DND-41 (cell line): ENCODE measurements at regions not wholly inside any gene's neighbourhood (a gene's known extent, or its start where the extent isn't known, plus 50 kb on each side); places are given as distances from the start of the nearest gene placed in this dataset.

ENCODE experiments used
- EZH2 ChIP-seq: IDR thresholded peaks from 3 replicates; pipeline ENCODE4 v1.6.1; 2012; ENCODE audit warnings: borderline replicate concordance, low read depth, mild to moderate bottlenecking, moderate library complexity, low read length, inconsistent platforms; ENCODE audit not compliant: severe bottlenecking
- TF ChIP-seq, protein P1 (sequence below): IDR thresholded peaks from 2 replicates; pipeline ENCODE4 v1.5.1; 2012; ENCODE audit warnings: borderline replicate concordance, low read length, moderate library complexity, mild to moderate bottlenecking; ENCODE audit not compliant: poor library complexity, severe bottlenecking; ENCODE audit errors: extremely low read depth

DNA sequence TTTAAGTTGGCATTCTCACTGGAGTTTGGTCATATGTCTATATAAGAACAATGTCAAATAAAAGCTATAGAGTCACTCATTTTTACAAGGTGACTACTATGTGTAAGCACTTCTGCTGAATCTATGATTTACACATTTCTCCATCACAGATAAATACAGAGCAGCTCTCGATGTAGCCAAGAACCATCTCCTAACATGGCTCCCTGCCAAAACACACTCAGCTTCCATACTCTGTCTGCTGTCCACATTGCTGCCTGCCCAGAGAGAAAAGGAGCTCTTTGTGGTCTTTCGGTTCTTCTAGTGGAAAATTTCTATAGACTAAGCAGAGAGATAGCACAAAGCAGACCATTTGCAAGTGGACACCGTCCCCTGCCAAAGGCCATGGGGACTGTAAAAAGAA lies 190.9 kb upstream of the KLF12 start:
- TF ChIP-seq, protein P1, sequence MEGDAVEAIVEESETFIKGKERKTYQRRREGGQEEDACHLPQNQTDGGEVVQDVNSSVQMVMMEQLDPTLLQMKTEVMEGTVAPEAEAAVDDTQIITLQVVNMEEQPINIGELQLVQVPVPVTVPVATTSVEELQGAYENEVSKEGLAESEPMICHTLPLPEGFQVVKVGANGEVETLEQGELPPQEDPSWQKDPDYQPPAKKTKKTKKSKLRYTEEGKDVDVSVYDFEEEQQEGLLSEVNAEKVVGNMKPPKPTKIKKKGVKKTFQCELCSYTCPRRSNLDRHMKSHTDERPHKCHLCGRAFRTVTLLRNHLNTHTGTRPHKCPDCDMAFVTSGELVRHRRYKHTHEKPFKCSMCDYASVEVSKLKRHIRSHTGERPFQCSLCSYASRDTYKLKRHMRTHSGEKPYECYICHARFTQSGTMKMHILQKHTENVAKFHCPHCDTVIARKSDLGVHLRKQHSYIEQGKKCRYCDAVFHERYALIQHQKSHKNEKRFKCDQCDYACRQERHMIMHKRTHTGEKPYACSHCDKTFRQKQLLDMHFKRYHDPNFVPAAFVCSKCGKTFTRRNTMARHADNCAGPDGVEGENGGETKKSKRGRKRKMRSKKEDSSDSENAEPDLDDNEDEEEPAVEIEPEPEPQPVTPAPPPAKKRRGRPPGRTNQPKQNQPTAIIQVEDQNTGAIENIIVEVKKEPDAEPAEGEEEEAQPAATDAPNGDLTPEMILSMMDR, result no peak
- TF ChIP-seq EZH2, result no peak
